HG03039 (cell line): ENCODE measurements at regions not wholly inside any gene's neighbourhood (a gene's known extent, or its start where the extent isn't known, plus 50 kb on each side); places are given as distances from the start of the nearest gene placed in this dataset.
A peak's percentile ranks its signal among the peaks of the same experiment; 100 is the strongest.
"Not testable (repeated sequence)": the region's sequence is repeated elsewhere in the genome, so short reads cannot be mapped to it uniquely, and the experiment has no call there.

Experiments used
- ATAC-seq: cut with Tn5 transposase; IDR thresholded peaks from one replicate; pipeline ENCODE4 v1.9.1; 2021; ENCODE audit warnings: mild to moderate bottlenecking, moderate library complexity; ENCODE audit not compliant: unreplicated experiment

GRCh38 chr12:24379861-24380521 lies 430.5 kb upstream of the SOX5 start:
- ATAC-seq, result no peak

GRCh38 chr12:24379433-24379832 lies 430.0 kb upstream of the SOX5 start:
- no peak for ATAC-seq

GRCh38 chr12:24378548-24379407 lies 429.3 kb upstream of the SOX5 start:
- ATAC-seq, result peak; percentile 88

GRCh38 chr12:24374452-24374851 lies 425.0 kb upstream of the SOX5 start:
- no peak for ATAC-seq

- ATAC-seq, result no peak
These were observed 423.5 kb upstream of the SOX5 start for GRCh38 chr12:24373004-24373403.

DNA sequence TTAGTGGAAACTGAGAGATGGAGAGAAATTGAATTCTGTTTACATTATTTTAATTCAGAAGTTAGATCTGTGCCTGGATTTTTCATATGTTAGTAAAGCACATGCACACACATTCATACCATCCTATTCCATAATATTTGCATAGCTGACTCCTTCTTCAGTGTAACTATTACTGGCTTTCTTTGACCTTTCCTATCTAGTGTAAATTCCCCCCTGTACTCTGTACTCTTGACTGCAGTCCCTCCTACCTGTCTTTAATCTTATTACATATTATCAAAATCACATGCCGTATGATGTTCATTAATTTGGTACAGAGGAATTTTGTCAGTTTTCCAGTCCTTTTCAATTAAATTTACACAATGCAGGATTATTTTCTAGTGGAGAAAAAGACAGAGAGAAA lies 417.0 kb upstream of the SOX5 start:
- ATAC-seq, result no peak

DNA sequence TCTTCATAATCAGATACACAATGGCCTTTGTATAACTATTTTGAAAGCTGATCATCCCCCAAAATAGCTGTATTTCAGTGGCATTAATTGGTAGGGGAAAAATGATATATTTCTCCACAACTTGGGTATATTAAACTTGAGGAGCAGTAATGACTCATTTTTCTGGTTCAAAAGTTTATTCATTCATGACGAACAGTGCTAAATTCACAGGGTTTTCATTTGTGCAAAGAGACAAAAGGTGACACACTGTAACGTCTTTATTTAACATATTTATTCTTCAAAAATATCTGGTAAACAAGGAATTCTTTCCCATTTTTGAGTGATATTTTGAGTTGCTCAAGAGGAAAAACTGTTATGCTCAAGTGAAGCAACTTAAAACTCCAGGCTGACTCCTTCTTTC lies 415.5 kb upstream of the SOX5 start:
- no peak for ATAC-seq

- no peak for ATAC-seq
These were observed 413.8 kb upstream of the SOX5 start for GRCh38 chr12:24363177-24363754.

- no peak for ATAC-seq
These were observed 412.6 kb upstream of the SOX5 start for GRCh38 chr12:24361877-24362580.

GRCh38 chr12:24360907-24361306 lies 411.4 kb upstream of the SOX5 start:
- peak; percentile 59 for ATAC-seq

DNA sequence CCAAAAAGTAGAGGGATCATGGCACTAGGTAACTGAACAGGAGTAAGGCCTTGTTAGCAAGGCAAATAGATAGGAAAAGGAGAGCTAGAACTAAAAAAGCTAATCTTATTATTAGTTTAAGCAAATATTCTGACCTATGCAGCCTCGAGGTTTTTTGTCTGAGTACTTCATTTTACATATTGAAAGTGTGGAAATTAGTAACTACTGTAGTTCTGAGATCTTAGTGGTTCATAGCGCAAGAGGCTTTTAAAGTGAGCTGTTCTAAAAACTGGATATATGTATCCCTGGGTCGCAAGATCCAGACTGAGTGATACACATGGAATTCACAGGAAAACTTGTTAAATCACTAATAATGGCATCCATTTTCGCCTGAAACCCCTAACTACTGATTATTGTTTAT lies 411.0 kb upstream of the SOX5 start:
- peak; percentile 47 for ATAC-seq

GRCh38 chr12:24360057-24360456 lies 410.6 kb upstream of the SOX5 start:
- no peak for ATAC-seq

GRCh38 chr12:24359418-24359817 lies 409.9 kb upstream of the SOX5 start:
- ATAC-seq, result no peak

DNA sequence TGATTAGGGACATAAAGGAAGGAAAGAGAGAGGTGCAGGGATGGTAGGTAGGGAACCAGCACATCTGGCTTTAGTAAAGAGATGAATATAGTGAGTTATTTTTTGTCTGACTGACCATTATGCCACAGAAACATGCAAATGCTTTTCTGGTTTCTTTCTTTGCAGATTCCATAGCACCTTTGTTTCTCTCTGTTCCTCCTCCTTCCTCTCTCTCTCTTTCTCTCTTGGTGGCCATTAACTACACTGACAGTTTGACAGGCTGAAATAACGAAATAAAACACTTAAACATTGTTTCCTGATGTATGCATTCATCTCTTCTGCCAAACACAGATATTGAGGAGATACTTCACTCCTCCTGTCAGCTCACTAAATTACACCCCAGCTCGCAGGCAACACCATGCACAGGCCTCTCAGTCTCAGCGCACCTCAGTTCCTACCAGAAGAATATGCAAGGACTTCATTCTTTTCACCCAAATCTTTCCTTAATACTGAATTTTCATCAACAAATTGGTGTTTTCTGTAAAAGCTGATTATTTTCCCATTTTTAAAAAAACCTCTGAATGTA lies 406.9 kb upstream of the SOX5 start:
- ATAC-seq, result peak; percentile 66

DNA sequence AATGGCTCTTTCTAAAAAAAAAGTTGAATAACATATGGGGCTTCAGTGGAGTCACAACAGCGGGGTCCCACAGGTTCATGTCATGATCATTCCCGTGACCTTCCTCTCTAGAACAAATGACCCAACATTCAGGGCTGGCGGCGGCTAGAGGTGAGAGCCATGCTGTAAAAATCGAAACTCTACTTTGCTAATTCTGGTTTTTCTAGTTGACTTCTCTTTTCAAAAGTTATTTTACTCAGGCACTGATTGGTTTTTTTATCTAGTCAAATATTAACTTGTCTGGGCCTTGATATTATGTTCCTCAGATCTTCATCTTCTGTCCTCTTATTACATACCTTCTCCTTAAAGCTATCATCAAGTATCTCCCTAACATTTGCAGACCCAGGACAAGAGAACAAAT lies 402.9 kb upstream of the SOX5 start:
- no peak for ATAC-seq

- ATAC-seq, result no peak
These were observed 399.8 kb upstream of the SOX5 start for GRCh38 chr12:24349051-24349799.

DNA sequence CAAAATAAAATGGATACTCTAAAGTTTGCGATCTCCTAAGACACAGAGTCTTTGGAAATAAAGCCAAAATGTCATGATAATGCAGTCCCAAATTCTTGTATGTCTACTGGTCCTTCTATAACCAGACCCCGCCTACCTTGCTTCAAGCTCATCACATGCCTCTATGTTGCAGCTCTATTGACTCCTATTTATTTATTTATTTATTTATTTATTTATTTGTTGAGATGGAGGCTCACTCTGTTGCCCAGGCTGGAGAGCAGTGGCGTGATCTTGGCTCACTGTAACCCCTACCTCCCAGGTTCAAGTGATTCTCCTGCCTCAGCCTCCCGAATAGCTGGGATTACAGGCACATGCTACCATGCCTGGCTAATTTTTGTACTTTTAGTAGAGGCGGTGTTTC lies 398.7 kb upstream of the SOX5 start:
- ATAC-seq, result not testable (repeated sequence)

DNA sequence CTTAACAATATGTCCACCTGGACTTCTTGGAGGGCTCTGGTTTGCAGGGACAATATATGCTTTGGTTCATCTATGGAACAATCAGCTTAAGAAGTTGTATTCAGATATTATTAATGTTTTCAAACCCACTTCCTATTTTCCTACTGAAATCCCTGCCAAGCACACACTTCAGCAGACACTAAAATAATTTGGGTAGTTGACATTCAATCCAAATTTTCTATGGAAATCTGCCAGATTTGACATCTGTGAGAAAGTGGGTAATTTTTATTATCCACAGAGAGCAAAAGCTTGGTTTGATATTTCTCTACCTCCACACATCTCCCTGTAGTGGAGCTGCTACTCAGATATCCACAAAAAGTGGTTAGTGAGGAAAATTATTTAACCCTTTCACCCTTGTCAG lies 378.8 kb upstream of the SOX5 start:
- no peak for ATAC-seq

DNA sequence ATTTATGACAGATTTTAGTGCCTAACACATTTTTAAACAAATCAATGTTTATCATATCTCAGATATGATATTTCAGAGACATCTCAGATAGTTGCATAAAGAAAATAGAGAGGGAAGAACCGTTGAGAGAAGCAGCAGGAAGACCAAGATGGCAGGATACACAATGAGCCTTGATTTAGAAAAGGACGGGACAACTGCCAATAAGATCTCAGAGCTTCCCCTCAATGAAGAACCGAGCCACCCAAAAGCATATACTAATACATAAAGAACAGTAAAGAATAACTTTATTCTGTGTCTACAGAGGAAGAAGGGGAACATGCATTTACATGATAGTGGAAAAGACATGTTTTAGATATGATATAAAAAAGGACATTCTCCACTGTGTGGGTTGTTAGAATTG lies 375.9 kb upstream of the SOX5 start:
- no peak for ATAC-seq

DNA sequence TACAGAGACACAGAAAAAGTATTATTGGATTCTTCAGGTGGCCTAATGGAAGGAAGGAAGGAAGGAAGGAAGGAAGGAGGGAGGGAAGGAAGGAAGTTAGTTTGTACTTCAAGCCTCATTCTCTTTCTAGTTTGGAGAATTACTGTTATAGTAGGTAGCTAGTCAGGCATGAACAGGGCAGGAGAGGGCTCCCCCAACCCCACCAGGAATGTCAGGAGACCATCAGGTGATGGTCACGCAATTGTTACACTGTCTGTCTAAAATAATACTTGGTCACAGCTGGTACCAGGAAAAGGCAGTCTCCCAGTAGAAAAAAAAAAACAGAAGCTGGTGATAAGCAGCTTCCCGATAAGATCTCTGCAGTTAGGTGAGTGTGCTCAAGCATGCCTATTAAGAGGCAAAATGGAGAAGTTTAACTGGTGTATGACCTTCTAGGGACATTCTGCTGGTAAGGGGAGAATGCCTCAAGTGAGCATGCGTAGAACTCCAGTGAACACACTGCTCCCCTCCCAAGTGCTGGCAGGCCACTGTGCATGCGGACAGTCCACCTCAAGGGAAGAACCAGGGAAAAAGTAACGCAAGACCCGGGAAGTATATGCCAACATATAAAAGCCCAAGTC lies 358.4 kb upstream of the SOX5 start:
- no peak for ATAC-seq
